ENCODE measurements at regions not wholly inside any gene's neighbourhood (a gene's known extent, or its start where the extent isn't known, plus 50 kb on each side); places are given as distances from the start of the nearest gene placed in this dataset.

- H3K27ac ChIP-seq, result no peak overlapping the region
- TF ChIP-seq ZFX (IDR thresholded peaks at IDR 0.05), result no peak
- no peak for TF ChIP-seq CTCF (conservative IDR thresholded peaks at IDR 0.05)
Observed at GRCh38 chr17:12599186-12599920, 66.3 kb upstream of the MYOCD start.

GRCh38 chr17:12600349-12600748 is 65.3 kb upstream of the MYOCD start:
- no peak overlapping the region for H3K27ac ChIP-seq
- TF ChIP-seq ZFX (IDR thresholded peaks at IDR 0.05), result no peak
- no peak for TF ChIP-seq CTCF (conservative IDR thresholded peaks at IDR 0.05)

- H3K27ac ChIP-seq, result no peak overlapping the region
- TF ChIP-seq ZFX (IDR thresholded peaks at IDR 0.05), result no peak
- TF ChIP-seq CTCF (conservative IDR thresholded peaks at IDR 0.05), result no peak
Observed at GRCh38 chr17:12603566-12603965, 62.1 kb upstream of the MYOCD start.

- H3K27ac ChIP-seq, result no peak overlapping the region
- TF ChIP-seq ZFX (IDR thresholded peaks at IDR 0.05), result no peak
- TF ChIP-seq CTCF (conservative IDR thresholded peaks at IDR 0.05), result no peak
Observed at GRCh38 chr17:12605222-12605621, 60.5 kb upstream of the MYOCD start.

- H3K27ac ChIP-seq, result no peak overlapping the region
- TF ChIP-seq ZFX (IDR thresholded peaks at IDR 0.05) (no peak), CTCF (conservative IDR thresholded peaks at IDR 0.05) (no peak)
Observed at GRCh38 chr17:12613566-12613965, 52.1 kb upstream of the MYOCD start.

Measured in C4-2B (cell line).